ENCODE measurements at regions not wholly inside any gene's neighbourhood (a gene's known extent, or its start where the extent isn't known, plus 50 kb on each side); places are given as distances from the start of the nearest gene placed in this dataset.

GRCh38 chr2:155294358-155294757 lies 595.9 kb downstream of the KCNJ3 start:
- Mint-ChIP-seq H3K4me1 (no peaks in the 10 kb centered on the region), H3K27me3 (ENCODE audit: low read depth in 2 of 2) (no peaks in the 10 kb centered on the region)

GRCh38 chr2:155281907-155282306 lies 583.4 kb downstream of the KCNJ3 start:
- peaks cover 14 to 21% of the 10 kb centered on the region in 2 donors for H3K9me3 Mint-ChIP-seq
- H3K4me3 Mint-ChIP-seq, result no peak overlapping the region
- Histone ChIP-seq H3K9me3 (ENCODE audit: control insufficient read depth, insufficient read depth, low read length) (no peaks in the 10 kb centered on the region), H3K4me3 (ENCODE audit: low read length) (no peak overlapping the region), H3K36me3 (ENCODE audit: control insufficient read depth, insufficient read depth, low read length) (no peaks in the 10 kb centered on the region), H3K27ac (ENCODE audit: low read length) (no peak overlapping the region), H3K27me3 (ENCODE audit: control insufficient read depth, insufficient read depth, low read length) (no peaks in the 10 kb centered on the region), H3K4me1 (ENCODE audit: control insufficient read depth, insufficient read depth, low read length) (no peaks in the 10 kb centered on the region)
- intact Hi-C loops (cut with micrococcal nuclease), result no loop called here
- H3K36me3 Mint-ChIP-seq, result peaks cover 7% of the 10 kb centered on the region
- DNase-seq (no peak), ATAC-seq (no peak)
- 94% methylated on average over 7 of the region's 7 CpGs for WGBS (ENCODE audit: insufficient coverage)
- no peak for TF ChIP-seq CTCF (IDR thresholded peaks at IDR 0.05)
- H3K27ac Mint-ChIP-seq, result no peak overlapping the region
- no peaks in the 10 kb centered on the region for H3K4me1 Mint-ChIP-seq
- H3K27me3 Mint-ChIP-seq (ENCODE audit: low read depth in 2 of 2), result no peaks in the 10 kb centered on the region

More at GRCh38 chr2:155294358-155294757, 595.9 kb downstream of the KCNJ3 start:
- DNase-seq (no peak), ATAC-seq (no peak)
- Histone ChIP-seq H3K27ac (ENCODE audit: low read length) (no peak overlapping the region), H3K36me3 (ENCODE audit: control insufficient read depth, insufficient read depth, low read length) (no peaks in the 10 kb centered on the region), H3K27me3 (ENCODE audit: control insufficient read depth, insufficient read depth, low read length) (no peaks in the 10 kb centered on the region), H3K4me1 (ENCODE audit: control insufficient read depth, insufficient read depth, low read length) (no peaks in the 10 kb centered on the region), H3K4me3 (ENCODE audit: low read length) (no peak overlapping the region), H3K9me3 (ENCODE audit: control insufficient read depth, insufficient read depth, low read length) (no peaks in the 10 kb centered on the region)
- Mint-ChIP-seq H3K27ac (no peak overlapping the region), H3K9me3 (peaks cover 4 to 11% of the 10 kb centered on the region in 2 donors), H3K36me3 (no peaks in the 10 kb centered on the region), H3K4me3 (no peak overlapping the region)
- no CpG with 5 or more reads among the region's 1 CpG for WGBS (ENCODE audit: insufficient coverage)
- no peak for TF ChIP-seq CTCF (IDR thresholded peaks at IDR 0.05)
- intact Hi-C loops (cut with micrococcal nuclease), result no loop called here

GRCh38 chr2:155273323-155273722 lies 574.8 kb downstream of the KCNJ3 start:
- no peak for DNase-seq
- no peaks in the 10 kb centered on the region for H3K27me3 Mint-ChIP-seq (ENCODE audit: low read depth in 2 of 2)
- no peak overlapping the region for H3K27ac ChIP-seq (ENCODE audit: low read length)
- WGBS (ENCODE audit: insufficient coverage), result 83% methylated on average over 2 of the region's 3 CpGs
- no peak for ATAC-seq
- no peak overlapping the region for H3K27ac Mint-ChIP-seq
- H3K36me3 Mint-ChIP-seq, result no peaks in the 10 kb centered on the region
- H3K36me3 ChIP-seq (ENCODE audit: control insufficient read depth, insufficient read depth, low read length), result no peaks in the 10 kb centered on the region
- intact Hi-C loops (cut with micrococcal nuclease), result no loop called here
- H3K4me1 ChIP-seq (ENCODE audit: control insufficient read depth, insufficient read depth, low read length), result no peaks in the 10 kb centered on the region
- peaks cover 17 to 29% of the 10 kb centered on the region in 2 donors for H3K9me3 Mint-ChIP-seq
- no peak for TF ChIP-seq CTCF (IDR thresholded peaks at IDR 0.05)
- H3K4me1 Mint-ChIP-seq, result no peaks in the 10 kb centered on the region
- H3K4me3 ChIP-seq (ENCODE audit: low read length), result no peak overlapping the region
- H3K4me3 Mint-ChIP-seq, result no peak overlapping the region
- H3K27me3 ChIP-seq (ENCODE audit: control insufficient read depth, insufficient read depth, low read length), result no peaks in the 10 kb centered on the region
- H3K9me3 ChIP-seq (ENCODE audit: control insufficient read depth, insufficient read depth, low read length), result no peaks in the 10 kb centered on the region

- intact Hi-C loops (cut with micrococcal nuclease), result no loop called here
- WGBS (ENCODE audit: insufficient coverage), result 82% methylated on average over 3 of the region's 3 CpGs
These were observed 568.1 kb downstream of the KCNJ3 start for GRCh38 chr2:155266583-155266982.

More at GRCh38 chr2:155266583-155266982, 568.1 kb downstream of the KCNJ3 start:
- H3K27ac ChIP-seq (ENCODE audit: low read length), result no peak overlapping the region
- no peak overlapping the region for H3K27ac Mint-ChIP-seq
- H3K9me3 Mint-ChIP-seq, result peaks cover 8 to 21% of the 10 kb centered on the region in 2 donors
- H3K36me3 Mint-ChIP-seq, result no peaks in the 10 kb centered on the region
- H3K27me3 Mint-ChIP-seq (ENCODE audit: low read depth in 2 of 2), result no peaks in the 10 kb centered on the region
- no peak overlapping the region for H3K4me3 Mint-ChIP-seq
- TF ChIP-seq CTCF (IDR thresholded peaks at IDR 0.05), result no peak
- H3K27me3 ChIP-seq (ENCODE audit: control insufficient read depth, insufficient read depth, low read length), result no peaks in the 10 kb centered on the region
- H3K4me1 ChIP-seq (ENCODE audit: control insufficient read depth, insufficient read depth, low read length), result no peaks in the 10 kb centered on the region
- H3K4me1 Mint-ChIP-seq, result no peaks in the 10 kb centered on the region
- H3K36me3 ChIP-seq (ENCODE audit: control insufficient read depth, insufficient read depth, low read length), result no peaks in the 10 kb centered on the region
- ATAC-seq (no peak), DNase-seq (no peak)
- H3K4me3 ChIP-seq (ENCODE audit: low read length), result no peak overlapping the region
- no peaks in the 10 kb centered on the region for H3K9me3 ChIP-seq (ENCODE audit: control insufficient read depth, insufficient read depth, low read length)

Measured in natural killer cell (primary cell).